HCT116 (cell line): ENCODE measurements at regions not wholly inside any gene's neighbourhood (a gene's known extent, or its start where the extent isn't known, plus 50 kb on each side); places are given as distances from the start of the nearest gene placed in this dataset.

Experiments
- ATAC-seq: fragments of 200-7000 bp; cut with Tn5 transposase; 2 replicates; pipeline ENCODE4 v1.9.1; 2020; ENCODE audit warnings: mild to moderate bottlenecking, moderate library complexity
- BruUV-seq: library from RNA; stranded (reverse); fragments of 400-500 nt; replicated peaks from 2 replicates; lab custom pipeline; 2021; lab: Mats Ljungman, UMichigan
- CTCF ChIA-PET: fragments of 300-600 bp; sonication (Branson Sonifier 250); formaldehyde crosslinking; loops from one replicate; lab custom pipeline; 2021; ENCODE audit warnings: antibody characterized with exemption; lab: Charles Lee
- POLR2A ChIA-PET: fragments of 300-600, 350-600 bp; sonication (Branson Sonifier 250); formaldehyde crosslinking; loops from one replicate; lab custom pipeline; 2021; ENCODE audit warnings: antibody characterized with exemption; lab: Charles Lee
- RAD21 ChIA-PET, 2 experiments: fragments of 300-600 bp; sonication (Branson Sonifier 250); formaldehyde crosslinking; loops; one replicate each; lab custom pipeline; 2023; ENCODE audit warnings: low total read pairs in 2 of 2; ENCODE audit not compliant: uncharacterized antibody in 2 of 2, unreplicated experiment in 2 of 2, low non-redundant PET in 1 of 2; lab: Charles Lee
- DNase-seq: peaks from one replicate; pipeline ENCODE4 v3.0.0-alpha.2; 2010; ENCODE audit warnings: low read depth, low spot score
- H2AFZ ChIP-seq: fragments of 200-600 bp; shearing (Covaris generic), sonication (generic); 2 replicates; pipeline ENCODE4 v1.6.1; 2017; ENCODE audit warnings: low read depth, mixed run types, mixed read lengths, antibody characterized with exemption, low read length; ENCODE audit not compliant: poor library complexity, severe bottlenecking
- H3K27ac ChIP-seq: 2 replicates; pipeline ENCODE4 v1.5.1; 2012; ENCODE audit warnings: low read depth, low read length
- H3K27me3 ChIP-seq: fragments of 200-600 bp; sonication (generic); 2 replicates; pipeline ENCODE4 v1.6.1; 2016; ENCODE audit warnings: mixed run types, low read length, mixed read lengths; ENCODE audit not compliant: insufficient read depth
- H3K36me3 ChIP-seq, 2 experiments: fragments of 200-500 bp in 1 of 2; fragments of 200-600 bp in 1 of 2; sonication (Bioruptor generic) in 1 of 2; sonication (generic) in 1 of 2; 2 replicates each; pipeline versions ENCODE4 v1.5.1 to v1.6.1; 2014 to 2016; ENCODE audit warnings: low read length in 2 of 2, inconsistent platforms in 1 of 2, mixed read lengths in 1 of 2, mixed run types in 1 of 2; ENCODE audit not compliant: insufficient read depth in 2 of 2, control insufficient read depth in 1 of 2
- H3K4me1 ChIP-seq, 2 experiments: fragments of 200-600 bp in 1 of 2; sonication (generic) in 1 of 2; 2 replicates each; pipeline versions ENCODE4 v1.5.1 to v1.6.1; 2012 to 2017; ENCODE audit warnings: low read length in 2 of 2, inconsistent platforms in 1 of 2, mild to moderate bottlenecking in 1 of 2, mixed read lengths in 1 of 2, mixed run types in 1 of 2, moderate library complexity in 1 of 2; ENCODE audit not compliant: insufficient read depth in 2 of 2, control insufficient read depth in 1 of 2
- H3K4me2 ChIP-seq: fragments of 200-600 bp; sonication (generic); 2 replicates; pipeline ENCODE4 v1.6.1; 2017; ENCODE audit warnings: mixed run types, low read length, mixed read lengths
- H3K4me3 ChIP-seq, 2 experiments: fragments of 200-600 bp in 1 of 2; sonication (generic) in 1 of 2; replicated peaks in 1 of 2; 2 replicates each; pipeline ENCODE4 v1.5.1; 2011 to 2016; ENCODE audit warnings: low read length in 2 of 2, control low read depth in 1 of 2, low read depth in 1 of 2, mild to moderate bottlenecking in 1 of 2, mixed read lengths in 1 of 2, mixed run types in 1 of 2
- H3K79me2 ChIP-seq: fragments of 200-600 bp; sonication (generic); 2 replicates; pipeline ENCODE4 v1.6.1; 2017; ENCODE audit warnings: mild to moderate bottlenecking, mixed run types, low read length, moderate library complexity, mixed read lengths; ENCODE audit not compliant: insufficient read depth
- H3K9ac ChIP-seq: fragments of 200-600 bp; sonication (generic); 2 replicates; pipeline ENCODE4 v1.6.1; 2016; ENCODE audit warnings: low read length, mixed read lengths
- H3K9me2 ChIP-seq: fragments of 200-600 bp; sonication (generic), shearing (Covaris generic); 2 replicates; pipeline ENCODE4 v1.6.1; 2017; ENCODE audit warnings: mixed run types, mild to moderate bottlenecking, moderate library complexity; ENCODE audit not compliant: insufficient read depth
- H3K9me3 ChIP-seq, 2 experiments: fragments of 200-500 bp in 1 of 2; fragments of 200-600 bp in 1 of 2; sonication (Bioruptor generic) in 1 of 2; sonication (generic) in 1 of 2; 2 replicates each; pipeline ENCODE4 v1.6.1; 2014 to 2017; ENCODE audit warnings: low read length in 2 of 2, mixed read lengths in 2 of 2, inconsistent platforms in 1 of 2, low read depth in 1 of 2, mild to moderate bottlenecking in 1 of 2, mixed run types in 1 of 2, moderate library complexity in 1 of 2; ENCODE audit not compliant: control insufficient read depth in 1 of 2, insufficient read depth in 1 of 2
- H4K20me1 ChIP-seq: fragments of 200-600 bp; sonication (generic), shearing (Covaris generic); 2 replicates; pipeline ENCODE4 v1.6.1; 2017; ENCODE audit warnings: mixed run types, mild to moderate bottlenecking, moderate library complexity; ENCODE audit not compliant: insufficient read depth
- CBX3 ChIP-seq: IDR thresholded peaks from 2 replicates; pipeline ENCODE4 v1.6.1; 2012; ENCODE audit warnings: low read depth
- CEBPB ChIP-seq: IDR thresholded peaks from 2 replicates; pipeline ENCODE4 v1.6.1; 2012; ENCODE audit warnings: low read depth
- ELF1 ChIP-seq: IDR thresholded peaks from 2 replicates; pipeline ENCODE4 v1.6.1; 2012; ENCODE audit warnings: low read depth, borderline replicate concordance
- EZH2 ChIP-seq: fragments of 200-600 bp; sonication (generic); IDR thresholded peaks from 2 replicates; pipeline ENCODE4 v1.6.1; 2017; ENCODE audit warnings: antibody characterized with exemption, mixed run types
- EZH2phosphoT487 ChIP-seq: fragments of 200-600 bp; IDR thresholded peaks from 2 replicates; pipeline ENCODE4 v1.6.1; 2018; ENCODE audit warnings: antibody characterized with exemption, borderline replicate concordance
- FOSL1 ChIP-seq: IDR thresholded peaks from 2 replicates; pipeline ENCODE4 v1.6.1; 2012; ENCODE audit warnings: low read depth
- JUND ChIP-seq: IDR thresholded peaks from 2 replicates; pipeline ENCODE4 v1.6.1; 2012
- POLR2AphosphoS5 ChIP-seq: IDR thresholded peaks from 2 replicates; pipeline ENCODE4 v1.6.1; 2011; ENCODE audit warnings: mild to moderate bottlenecking, low read depth, low read length, moderate library complexity
- SP1 ChIP-seq: IDR thresholded peaks from 2 replicates; pipeline ENCODE4 v1.6.1; 2012; ENCODE audit warnings: low read depth
- YY1 ChIP-seq: IDR thresholded peaks from 2 replicates; pipeline ENCODE4 v1.6.1; 2011; ENCODE audit warnings: low read length, low read depth, moderate library complexity, mild to moderate bottlenecking; ENCODE audit not compliant: insufficient replicate concordance; ENCODE audit errors: extremely low read depth
- ZFX ChIP-seq: fragments of 450-650 bp; IDR thresholded peaks from 2 replicates; pipeline ENCODE4 v1.6.1; 2017
- intact Hi-C: fragments of 100-400 bp; cut with micrococcal nuclease; formaldehyde crosslinking; loops from 2 replicates; pipeline ENCODE4 v1.10.0; 2022
- TF ChIP-seq, protein P1 (sequence below), 3 experiments: fragments of 200-600 bp in 1 of 3; sonication (generic) in 1 of 3; IDR thresholded peaks in 2 of 3; conservative IDR thresholded peaks in 1 of 3; 2 replicates each; pipeline ENCODE4 v1.5.1; 2012 to 2017; ENCODE audit warnings: low read depth in 2 of 3, low read length in 2 of 3, antibody characterized with exemption in 1 of 3, borderline replicate concordance in 1 of 3, control low read depth in 1 of 3, mild to moderate bottlenecking in 1 of 3, mixed read lengths in 1 of 3, mixed run types in 1 of 3, moderate library complexity in 1 of 3; ENCODE audit not compliant: insufficient read depth in 1 of 3
- TF ChIP-seq, protein P2 (sequence below): IDR thresholded peaks from 2 replicates; pipeline ENCODE4 v1.6.1; 2012; ENCODE audit warnings: low read depth
- TF ChIP-seq, protein P3 (sequence below): IDR thresholded peaks from 2 replicates; pipeline ENCODE4 v1.6.1; 2011; ENCODE audit warnings: mild to moderate bottlenecking, low read length, moderate library complexity; ENCODE audit not compliant: insufficient replicate concordance; ENCODE audit errors: extremely low read depth

GRCh38 chr6:66851930-66852329 lies 1144.9 kb upstream of the EYS start (continued):
- TF ChIP-seq EZH2, result no peak
- no peak for TF ChIP-seq YY1
- TF ChIP-seq CEBPB, result no peak
- TF ChIP-seq JUND, result no peak
- no peak for TF ChIP-seq POLR2AphosphoS5
- TF ChIP-seq, protein P1, sequence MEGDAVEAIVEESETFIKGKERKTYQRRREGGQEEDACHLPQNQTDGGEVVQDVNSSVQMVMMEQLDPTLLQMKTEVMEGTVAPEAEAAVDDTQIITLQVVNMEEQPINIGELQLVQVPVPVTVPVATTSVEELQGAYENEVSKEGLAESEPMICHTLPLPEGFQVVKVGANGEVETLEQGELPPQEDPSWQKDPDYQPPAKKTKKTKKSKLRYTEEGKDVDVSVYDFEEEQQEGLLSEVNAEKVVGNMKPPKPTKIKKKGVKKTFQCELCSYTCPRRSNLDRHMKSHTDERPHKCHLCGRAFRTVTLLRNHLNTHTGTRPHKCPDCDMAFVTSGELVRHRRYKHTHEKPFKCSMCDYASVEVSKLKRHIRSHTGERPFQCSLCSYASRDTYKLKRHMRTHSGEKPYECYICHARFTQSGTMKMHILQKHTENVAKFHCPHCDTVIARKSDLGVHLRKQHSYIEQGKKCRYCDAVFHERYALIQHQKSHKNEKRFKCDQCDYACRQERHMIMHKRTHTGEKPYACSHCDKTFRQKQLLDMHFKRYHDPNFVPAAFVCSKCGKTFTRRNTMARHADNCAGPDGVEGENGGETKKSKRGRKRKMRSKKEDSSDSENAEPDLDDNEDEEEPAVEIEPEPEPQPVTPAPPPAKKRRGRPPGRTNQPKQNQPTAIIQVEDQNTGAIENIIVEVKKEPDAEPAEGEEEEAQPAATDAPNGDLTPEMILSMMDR (IDR thresholded peaks at IDR 0.05 in 2 of 3, conservative IDR thresholded peaks at IDR 0.05 in 1 of 3; ENCODE audit: borderline replicate concordance in 1 of 3, insufficient read depth in 1 of 3, low read depth in 2 of 3, low read length in 2 of 3), result no peak
- TF ChIP-seq, all 23 proteins: peak for 0

GRCh38 chr6:66849843-66850242 lies 1142.8 kb upstream of the EYS start:
- Histone ChIP-seq H3K4me1 (no peaks in the 10 kb centered on the region), H2AFZ (no peak overlapping the region), H3K36me3 (no peaks in the 10 kb centered on the region), H4K20me1 (no peaks in the 10 kb centered on the region), H3K4me2 (no peak overlapping the region), H3K4me3 (no peak overlapping the region), H3K27me3 (no peaks in the 10 kb centered on the region), H3K9me3 (peaks cover 4 to 19% of the 10 kb centered on the region in 2 experiments; a peak in 2 of 4 replicates), H3K79me2 (no peaks in the 10 kb centered on the region), H3K9me2 (no peaks in the 10 kb centered on the region), H3K9ac (no peak overlapping the region), H3K27ac (no peak overlapping the region)
- CTCF ChIA-PET, result no interaction called here
- ATAC-seq (no peak), DNase-seq (no peak)
- POLR2A ChIA-PET, result no interaction called here
- intact Hi-C loops, result no loop called here
- RAD21 ChIA-PET, result no interaction called here
- TF ChIP-seq FOSL1 (no peak), SP1 (no peak), ZFX (no peak), ELF1 (no peak), EZH2 (no peak), YY1 (no peak), CBX3 (no peak), EZH2phosphoT487 (no peak), CEBPB (no peak)
- TF ChIP-seq, protein P2, sequence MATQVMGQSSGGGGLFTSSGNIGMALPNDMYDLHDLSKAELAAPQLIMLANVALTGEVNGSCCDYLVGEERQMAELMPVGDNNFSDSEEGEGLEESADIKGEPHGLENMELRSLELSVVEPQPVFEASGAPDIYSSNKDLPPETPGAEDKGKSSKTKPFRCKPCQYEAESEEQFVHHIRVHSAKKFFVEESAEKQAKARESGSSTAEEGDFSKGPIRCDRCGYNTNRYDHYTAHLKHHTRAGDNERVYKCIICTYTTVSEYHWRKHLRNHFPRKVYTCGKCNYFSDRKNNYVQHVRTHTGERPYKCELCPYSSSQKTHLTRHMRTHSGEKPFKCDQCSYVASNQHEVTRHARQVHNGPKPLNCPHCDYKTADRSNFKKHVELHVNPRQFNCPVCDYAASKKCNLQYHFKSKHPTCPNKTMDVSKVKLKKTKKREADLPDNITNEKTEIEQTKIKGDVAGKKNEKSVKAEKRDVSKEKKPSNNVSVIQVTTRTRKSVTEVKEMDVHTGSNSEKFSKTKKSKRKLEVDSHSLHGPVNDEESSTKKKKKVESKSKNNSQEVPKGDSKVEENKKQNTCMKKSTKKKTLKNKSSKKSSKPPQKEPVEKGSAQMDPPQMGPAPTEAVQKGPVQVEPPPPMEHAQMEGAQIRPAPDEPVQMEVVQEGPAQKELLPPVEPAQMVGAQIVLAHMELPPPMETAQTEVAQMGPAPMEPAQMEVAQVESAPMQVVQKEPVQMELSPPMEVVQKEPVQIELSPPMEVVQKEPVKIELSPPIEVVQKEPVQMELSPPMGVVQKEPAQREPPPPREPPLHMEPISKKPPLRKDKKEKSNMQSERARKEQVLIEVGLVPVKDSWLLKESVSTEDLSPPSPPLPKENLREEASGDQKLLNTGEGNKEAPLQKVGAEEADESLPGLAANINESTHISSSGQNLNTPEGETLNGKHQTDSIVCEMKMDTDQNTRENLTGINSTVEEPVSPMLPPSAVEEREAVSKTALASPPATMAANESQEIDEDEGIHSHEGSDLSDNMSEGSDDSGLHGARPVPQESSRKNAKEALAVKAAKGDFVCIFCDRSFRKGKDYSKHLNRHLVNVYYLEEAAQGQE, result no peak
- TF ChIP-seq, protein P3, sequence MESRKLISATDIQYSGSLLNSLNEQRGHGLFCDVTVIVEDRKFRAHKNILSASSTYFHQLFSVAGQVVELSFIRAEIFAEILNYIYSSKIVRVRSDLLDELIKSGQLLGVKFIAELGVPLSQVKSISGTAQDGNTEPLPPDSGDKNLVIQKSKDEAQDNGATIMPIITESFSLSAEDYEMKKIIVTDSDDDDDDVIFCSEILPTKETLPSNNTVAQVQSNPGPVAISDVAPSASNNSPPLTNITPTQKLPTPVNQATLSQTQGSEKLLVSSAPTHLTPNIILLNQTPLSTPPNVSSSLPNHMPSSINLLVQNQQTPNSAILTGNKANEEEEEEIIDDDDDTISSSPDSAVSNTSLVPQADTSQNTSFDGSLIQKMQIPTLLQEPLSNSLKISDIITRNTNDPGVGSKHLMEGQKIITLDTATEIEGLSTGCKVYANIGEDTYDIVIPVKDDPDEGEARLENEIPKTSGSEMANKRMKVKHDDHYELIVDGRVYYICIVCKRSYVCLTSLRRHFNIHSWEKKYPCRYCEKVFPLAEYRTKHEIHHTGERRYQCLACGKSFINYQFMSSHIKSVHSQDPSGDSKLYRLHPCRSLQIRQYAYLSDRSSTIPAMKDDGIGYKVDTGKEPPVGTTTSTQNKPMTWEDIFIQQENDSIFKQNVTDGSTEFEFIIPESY, result no peak
- no TSS peak for BruUV-seq
